ENCODE measurements at regions not wholly inside any gene's neighbourhood (a gene's known extent, or its start where the extent isn't known, plus 50 kb on each side); places are given as distances from the start of the nearest gene placed in this dataset.

GRCh38 chr7:25731068-25731845 is 420.7 kb upstream of the NFE2L3 start:
- peak; percentile 77 for TF ChIP-seq POLR2AphosphoS5 (IDR thresholded peaks at IDR 0.05)
- TF ChIP-seq CTCF (IDR thresholded peaks at IDR 0.05), result no peak
- TF ChIP-seq EP300 (IDR thresholded peaks at IDR 0.05), result no peak

All from gastroesophageal sphincter (tissue), 3 donors.